CD4-positive, alpha-beta T cell treated with Interleukin-21 for 1 hour (primary cell): ENCODE measurements at regions not wholly inside any gene's neighbourhood (a gene's known extent, or its start where the extent isn't known, plus 50 kb on each side); places are given as distances from the start of the nearest gene placed in this dataset.

Source experiments
- DNase-seq: peaks from one replicate; pipeline ENCODE4 v3.0.0-alpha.2; 2020

GRCh38 chr1:228923973-228924686, 188.9 kb downstream of the RHOU start:
- DNase-seq: no peak

GRCh38 chr1:228925691-228926090, 190.4 kb downstream of the RHOU start:
- no peak for DNase-seq

GRCh38 chr1:228927421-228927820, 192.1 kb downstream of the RHOU start:
- DNase-seq: no peak

- DNase-seq: no peak
Measured at GRCh38 chr1:228927946-228928898, 192.9 kb downstream of the RHOU start.

- no peak for DNase-seq
Measured at GRCh38 chr1:228929476-228930027, 194.3 kb downstream of the RHOU start.

GRCh38 chr1:228930479-228930957, 195.2 kb downstream of the RHOU start:
- no peak for DNase-seq

- no peak for DNase-seq
Measured at GRCh38 chr1:228933753-228934152, 198.5 kb downstream of the RHOU start.

GRCh38 chr1:228935198-228935663, 200.0 kb downstream of the RHOU start:
- DNase-seq: no peak

- DNase-seq: no peak
Measured at GRCh38 chr1:228935855-228936727, 200.8 kb downstream of the RHOU start.

GRCh38 chr1:228936881-228937280, 201.6 kb downstream of the RHOU start:
- DNase-seq: no peak

GRCh38 chr1:228937351-228937750, 202.1 kb downstream of the RHOU start:
- DNase-seq: no peak

- no peak for DNase-seq
Measured at GRCh38 chr1:228937851-228938536, 202.7 kb downstream of the RHOU start.

GRCh38 chr1:228938537-228938901, 203.2 kb downstream of the RHOU start:
- DNase-seq: peak; percentile 27

GRCh38 chr1:228939001-228939691, 203.9 kb downstream of the RHOU start:
- DNase-seq: no peak

- no peak for DNase-seq
Measured at GRCh38 chr1:228939881-228940392, 204.7 kb downstream of the RHOU start.

GRCh38 chr1:228940526-228940925, 205.2 kb downstream of the RHOU start:
- no peak for DNase-seq

GRCh38 chr1:228940926-228941325, 205.6 kb downstream of the RHOU start:
- DNase-seq: no peak

GRCh38 chr1:228941666-228942065, 206.4 kb downstream of the RHOU start:
- DNase-seq: no peak

GRCh38 chr1:228943436-228943835, 208.2 kb downstream of the RHOU start:
- no peak for DNase-seq

GRCh38 chr1:228944296-228944695, 209.0 kb downstream of the RHOU start:
- DNase-seq: no peak

- no peak for DNase-seq
Measured at GRCh38 chr1:228944935-228945371, 209.7 kb downstream of the RHOU start.
